Heart left ventricle (tissue), 13 donors: ENCODE measurements at regions not wholly inside any gene's neighbourhood (a gene's known extent, or its start where the extent isn't known, plus 50 kb on each side); places are given as distances from the start of the nearest gene placed in this dataset.

Source experiments
- POLR2A ChIP-seq, 2 donors: fragments of 450-650 bp; IDR thresholded peaks; one replicate each; pipeline ENCODE4 v1.6.1; 2017; ENCODE audit warnings: antibody characterized with exemption in 2 of 2, mild to moderate bottlenecking in 2 of 2, moderate library complexity in 2 of 2
- TF ChIP-seq, protein P1 (sequence below), 12 donors: fragments of 200-600 bp; sonication (generic) in 4 of 12; IDR thresholded peaks; one replicate each; pipeline versions ENCODE4 v1.5.0 to v1.8.0; 2018 to 2022; ENCODE audit warnings: antibody characterized with exemption in 12 of 12, mild to moderate bottlenecking in 5 of 12
- donor health status: ischemic (EF 13 %, LVEDD 7.1; RV severe dilation, severe dysfunction).
- donor health status: DM: no; HTN: yes; CAD: no.
- donor health status: DM: no; HTN: no; CAD: no.
- donor health status: ischemic (EF 25% LVEDD 6.9; RV normal size, moderate dysfunction).
- donor health status: ischemic (EF 25% LVEDD 5.7; RV mildly dilated, moderate dysfunction).
- donor health status: ischemic (EF 35%, LVEDD 5.7; RV mildly dilated, moderate dysfunction).
- donor health status: nonischemic (EF 11% LVEDD 7.7; RV severe dilation, severe dysfunction).
- donor health status: DM: yes; HTN: yes; CAD: no.
- donor health status: PGD.
- donor health status: ischemic (EF 29% LVEDD 5.4; RV normal size, mild dysfunction).
- donor health status: nonischemic (EF 23%, LVEDD 6.1; RV moderate dilation, normal function).

DNA sequence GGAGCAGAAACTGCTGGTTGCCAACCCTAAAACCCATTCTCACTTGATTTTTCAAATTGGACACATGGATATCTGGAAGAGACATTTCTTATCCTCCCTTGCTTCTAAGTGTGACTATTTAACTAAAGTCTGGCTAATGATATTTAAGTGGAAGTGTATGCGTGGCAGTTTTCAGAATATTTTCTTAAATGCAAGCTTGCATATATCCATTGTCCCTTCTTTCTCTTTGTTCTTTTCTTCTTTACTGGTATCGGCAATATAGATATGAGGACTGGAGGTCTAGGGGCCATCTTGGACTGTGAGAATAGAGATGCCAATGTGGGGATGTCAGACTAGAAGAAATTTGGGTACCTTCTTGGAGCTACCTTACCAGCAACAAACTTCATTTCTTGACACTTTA lies 364.3 kb upstream of the DPH6 start:
- no peak for TF ChIP-seq POLR2A (IDR thresholded peaks at IDR 0.05)
- TF ChIP-seq, protein P1, sequence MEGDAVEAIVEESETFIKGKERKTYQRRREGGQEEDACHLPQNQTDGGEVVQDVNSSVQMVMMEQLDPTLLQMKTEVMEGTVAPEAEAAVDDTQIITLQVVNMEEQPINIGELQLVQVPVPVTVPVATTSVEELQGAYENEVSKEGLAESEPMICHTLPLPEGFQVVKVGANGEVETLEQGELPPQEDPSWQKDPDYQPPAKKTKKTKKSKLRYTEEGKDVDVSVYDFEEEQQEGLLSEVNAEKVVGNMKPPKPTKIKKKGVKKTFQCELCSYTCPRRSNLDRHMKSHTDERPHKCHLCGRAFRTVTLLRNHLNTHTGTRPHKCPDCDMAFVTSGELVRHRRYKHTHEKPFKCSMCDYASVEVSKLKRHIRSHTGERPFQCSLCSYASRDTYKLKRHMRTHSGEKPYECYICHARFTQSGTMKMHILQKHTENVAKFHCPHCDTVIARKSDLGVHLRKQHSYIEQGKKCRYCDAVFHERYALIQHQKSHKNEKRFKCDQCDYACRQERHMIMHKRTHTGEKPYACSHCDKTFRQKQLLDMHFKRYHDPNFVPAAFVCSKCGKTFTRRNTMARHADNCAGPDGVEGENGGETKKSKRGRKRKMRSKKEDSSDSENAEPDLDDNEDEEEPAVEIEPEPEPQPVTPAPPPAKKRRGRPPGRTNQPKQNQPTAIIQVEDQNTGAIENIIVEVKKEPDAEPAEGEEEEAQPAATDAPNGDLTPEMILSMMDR (IDR thresholded peaks at IDR 0.05), result no peak
